Neural crest cell (in vitro differentiated cells): ENCODE measurements at regions not wholly inside any gene's neighbourhood (a gene's known extent, or its start where the extent isn't known, plus 50 kb on each side); places are given as distances from the start of the nearest gene placed in this dataset.

Experiments
- DNase-seq: peaks from one replicate; pipeline ENCODE4 v3.0.0; 2021; ENCODE audit warnings: low read depth, mixed read lengths, low spot score
- H3K27ac Mint-ChIP-seq: one replicate; pipeline ENCODE4 v1.8.0; 2021; ENCODE audit warnings: mild to moderate bottlenecking, mixed read lengths; ENCODE audit not compliant: unreplicated experiment
- H3K27me3 Mint-ChIP-seq: 2 replicates; pipeline ENCODE4 v1.8.0; 2021; ENCODE audit warnings: low read depth, mild to moderate bottlenecking, mixed read lengths
- H3K36me3 Mint-ChIP-seq: 2 replicates; pipeline ENCODE4 v1.8.0; 2021; ENCODE audit warnings: low read depth, mild to moderate bottlenecking, mixed read lengths
- H3K4me1 Mint-ChIP-seq: 2 replicates; pipeline ENCODE4 v1.8.0; 2021; ENCODE audit warnings: mixed read lengths
- H3K4me3 Mint-ChIP-seq: one replicate; pipeline ENCODE4 v1.8.0; 2021; ENCODE audit warnings: mild to moderate bottlenecking, mixed read lengths
- H3K9me3 Mint-ChIP-seq: 2 replicates; pipeline ENCODE4 v1.8.0; 2021; ENCODE audit warnings: mixed read lengths
- TF ChIP-seq, protein P1 (sequence below): fragments of 200-600 bp; sonication (generic); conservative IDR thresholded peaks from 2 replicates; pipeline ENCODE4 v1.5.0; 2021; ENCODE audit warnings: antibody characterized with exemption, mild to moderate bottlenecking

DNA sequence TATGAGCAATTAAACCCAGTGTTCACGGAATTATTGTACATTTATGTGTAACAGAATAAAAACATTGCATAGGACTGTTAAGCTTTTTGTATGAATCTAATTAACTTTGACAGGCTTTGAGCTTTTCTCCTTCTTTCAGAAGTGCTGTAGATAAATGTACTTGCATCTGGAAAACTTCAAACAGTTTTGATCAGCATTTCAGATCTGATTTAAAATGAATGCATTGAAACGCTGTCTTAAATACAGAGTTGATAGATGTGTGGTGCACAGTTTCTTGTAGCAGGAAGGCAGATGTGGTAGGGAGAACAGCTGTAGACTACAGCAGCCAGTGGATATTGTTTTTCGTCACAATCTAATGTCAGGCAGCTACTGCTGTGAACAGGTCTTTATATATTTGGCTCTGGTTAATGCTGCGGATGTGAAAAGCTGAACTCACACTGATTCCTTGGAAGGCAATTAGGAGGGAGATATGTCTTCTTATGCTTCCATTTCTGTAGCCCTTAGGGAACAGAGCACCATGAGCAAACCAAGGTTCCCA, 193.8 kb upstream of the GOLIM4 start:
- H3K4me3 Mint-ChIP-seq, result no peak overlapping the region
- TF ChIP-seq, protein P1, sequence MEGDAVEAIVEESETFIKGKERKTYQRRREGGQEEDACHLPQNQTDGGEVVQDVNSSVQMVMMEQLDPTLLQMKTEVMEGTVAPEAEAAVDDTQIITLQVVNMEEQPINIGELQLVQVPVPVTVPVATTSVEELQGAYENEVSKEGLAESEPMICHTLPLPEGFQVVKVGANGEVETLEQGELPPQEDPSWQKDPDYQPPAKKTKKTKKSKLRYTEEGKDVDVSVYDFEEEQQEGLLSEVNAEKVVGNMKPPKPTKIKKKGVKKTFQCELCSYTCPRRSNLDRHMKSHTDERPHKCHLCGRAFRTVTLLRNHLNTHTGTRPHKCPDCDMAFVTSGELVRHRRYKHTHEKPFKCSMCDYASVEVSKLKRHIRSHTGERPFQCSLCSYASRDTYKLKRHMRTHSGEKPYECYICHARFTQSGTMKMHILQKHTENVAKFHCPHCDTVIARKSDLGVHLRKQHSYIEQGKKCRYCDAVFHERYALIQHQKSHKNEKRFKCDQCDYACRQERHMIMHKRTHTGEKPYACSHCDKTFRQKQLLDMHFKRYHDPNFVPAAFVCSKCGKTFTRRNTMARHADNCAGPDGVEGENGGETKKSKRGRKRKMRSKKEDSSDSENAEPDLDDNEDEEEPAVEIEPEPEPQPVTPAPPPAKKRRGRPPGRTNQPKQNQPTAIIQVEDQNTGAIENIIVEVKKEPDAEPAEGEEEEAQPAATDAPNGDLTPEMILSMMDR, result no peak
- no peak for DNase-seq

DNA sequence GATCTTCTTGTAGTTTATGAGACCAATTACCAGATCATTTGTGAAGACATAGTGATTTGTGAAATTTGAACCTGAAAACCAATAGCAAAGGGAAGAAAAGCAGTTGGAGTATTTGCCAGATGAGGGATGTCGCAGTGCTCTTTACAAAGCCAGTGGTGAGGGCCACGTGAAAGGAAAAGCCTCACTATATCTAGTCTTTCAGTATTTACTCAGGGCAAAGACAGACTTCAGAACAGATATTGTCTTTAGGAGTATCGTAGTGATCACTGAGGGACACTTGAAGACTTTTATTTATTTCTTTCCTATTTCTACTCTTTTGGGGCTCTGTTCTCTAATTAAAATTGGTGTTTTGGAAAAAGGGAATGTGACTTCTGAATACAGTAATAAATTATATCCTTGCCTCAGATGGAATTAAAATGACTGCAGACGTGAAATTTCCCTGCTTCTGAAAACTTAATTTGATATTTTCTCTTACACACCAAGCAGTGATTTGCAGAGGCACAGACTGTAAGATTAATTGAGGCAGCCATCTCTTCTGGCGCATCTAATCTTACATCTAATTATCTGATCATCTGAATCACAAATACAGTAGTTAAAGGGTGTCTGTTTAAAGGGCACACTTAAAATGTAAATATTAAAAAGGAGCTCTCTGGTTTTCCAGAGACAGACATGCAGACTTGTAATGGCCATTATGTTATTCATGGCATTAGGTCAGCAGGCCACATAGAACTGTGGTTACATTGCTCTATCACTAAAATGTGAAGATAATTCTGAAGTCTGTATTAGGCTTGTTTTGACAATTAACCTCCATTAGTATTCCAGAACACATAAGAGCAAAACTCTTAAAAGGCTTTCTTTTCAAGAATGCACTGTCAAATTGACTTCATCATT, 193.0 kb upstream of the GOLIM4 start:
- H3K9me3 Mint-ChIP-seq, result peaks cover 2% of the 10 kb centered on the region
- no peaks in the 10 kb centered on the region for H3K27me3 Mint-ChIP-seq
- H3K27ac Mint-ChIP-seq, result no peak overlapping the region
- no peaks in the 10 kb centered on the region for H3K36me3 Mint-ChIP-seq
- TF ChIP-seq, protein P1, result no peak
- no peak overlapping the region for H3K4me3 Mint-ChIP-seq
- H3K4me1 Mint-ChIP-seq, result peaks cover 8% of the 10 kb centered on the region
- no peak for DNase-seq

More for the DNA sequence above, 193.8 kb upstream of the GOLIM4 start:
- no peaks in the 10 kb centered on the region for H3K36me3 Mint-ChIP-seq
- H3K27me3 Mint-ChIP-seq, result no peaks in the 10 kb centered on the region
- H3K9me3 Mint-ChIP-seq, result peaks cover 3% of the 10 kb centered on the region
- peaks cover 8% of the 10 kb centered on the region for H3K4me1 Mint-ChIP-seq
- no peak overlapping the region for H3K27ac Mint-ChIP-seq

DNA sequence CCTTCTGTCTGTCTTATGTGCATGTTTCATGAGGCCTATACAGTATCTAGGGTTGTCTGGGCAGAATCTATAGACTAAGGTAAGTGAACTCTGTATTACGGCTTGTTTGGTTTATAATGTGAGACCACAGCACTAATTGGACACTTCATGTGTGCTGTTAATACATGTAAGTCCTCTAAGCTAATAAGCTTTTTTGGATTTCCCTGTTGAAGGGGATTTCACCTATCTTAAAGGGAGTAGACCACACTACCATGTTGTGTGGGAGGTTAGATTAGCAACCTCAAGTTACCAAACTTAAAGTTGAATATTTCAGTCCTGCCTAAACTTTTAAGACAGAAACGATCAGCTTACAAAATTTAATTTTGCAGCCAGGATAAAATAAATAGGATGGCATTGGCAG, 189.8 kb upstream of the GOLIM4 start:
- Mint-ChIP-seq H3K9me3 (no peaks in the 10 kb centered on the region), H3K4me3 (no peak overlapping the region), H3K27ac (no peak overlapping the region), H3K36me3 (no peaks in the 10 kb centered on the region), H3K27me3 (no peaks in the 10 kb centered on the region), H3K4me1 (peaks cover 4% of the 10 kb centered on the region)
- DNase-seq, result no peak
- TF ChIP-seq, protein P1, result no peak

DNA sequence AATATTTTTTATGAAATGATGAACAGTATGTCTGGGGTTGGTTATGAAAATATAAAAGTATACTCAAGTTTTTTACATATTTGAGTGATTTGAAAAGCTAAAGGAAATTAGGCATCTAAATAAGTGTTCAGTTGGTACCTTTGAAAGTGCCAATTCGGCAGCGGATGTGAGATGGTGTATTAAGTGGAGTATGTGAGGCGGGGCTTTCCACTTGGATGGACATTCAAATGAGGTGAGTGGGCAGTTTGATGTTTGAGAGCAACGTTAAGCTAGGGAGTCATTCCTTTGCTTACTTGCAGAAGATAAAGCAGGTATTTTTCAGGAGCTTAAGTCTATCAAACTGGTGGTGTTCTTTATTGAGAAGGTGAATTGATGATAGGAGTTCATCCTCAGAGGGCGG, 189.0 kb upstream of the GOLIM4 start:
- Mint-ChIP-seq H3K27ac (no peak overlapping the region), H3K4me3 (no peak overlapping the region), H3K9me3 (no peaks in the 10 kb centered on the region), H3K27me3 (no peaks in the 10 kb centered on the region), H3K36me3 (no peaks in the 10 kb centered on the region), H3K4me1 (peaks cover 3% of the 10 kb centered on the region)
- no peak for DNase-seq
- TF ChIP-seq, protein P1, result no peak

DNA sequence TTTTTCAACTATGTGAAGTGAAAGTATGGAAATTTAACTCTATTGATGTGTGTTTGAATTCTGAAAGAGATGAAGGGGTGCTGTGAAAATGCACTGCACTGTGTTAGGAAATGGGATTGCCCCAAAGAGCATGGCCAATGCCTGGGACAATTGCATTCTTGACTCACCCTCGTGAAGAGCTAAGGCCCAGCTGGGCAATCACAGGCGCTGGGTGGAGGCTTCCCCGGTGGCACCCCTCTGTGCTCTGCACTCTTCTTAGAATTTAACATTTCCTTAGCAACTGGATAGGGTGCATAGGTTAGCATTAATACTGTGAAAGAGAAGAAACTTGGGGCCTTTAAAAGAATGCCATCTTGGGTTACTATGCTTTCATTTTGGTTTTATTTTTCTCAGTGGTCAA, 179.9 kb upstream of the GOLIM4 start:
- no peak for DNase-seq
- no peaks in the 10 kb centered on the region for H3K27me3 Mint-ChIP-seq
- TF ChIP-seq, protein P1, result no peak
- H3K27ac Mint-ChIP-seq, result no peak overlapping the region
- H3K9me3 Mint-ChIP-seq, result peaks cover 17% of the 10 kb centered on the region
- peaks cover 18% of the 10 kb centered on the region for H3K4me1 Mint-ChIP-seq
- peaks cover 16% of the 10 kb centered on the region for H3K36me3 Mint-ChIP-seq
- no peak overlapping the region for H3K4me3 Mint-ChIP-seq
